HCT116 (cell line): ENCODE measurements at regions not wholly inside any gene's neighbourhood (a gene's known extent, or its start where the extent isn't known, plus 50 kb on each side); places are given as distances from the start of the nearest gene placed in this dataset.

Source experiments
- ATAC-seq: fragments of 200-7000 bp; cut with Tn5 transposase; 2 replicates; pipeline ENCODE4 v1.9.1; 2020; ENCODE audit warnings: mild to moderate bottlenecking, moderate library complexity
- BruUV-seq: library from RNA; stranded (reverse); fragments of 400-500 nt; replicated peaks from 2 replicates; lab custom pipeline; 2021; lab: Mats Ljungman, UMichigan
- CTCF ChIA-PET: fragments of 300-600 bp; sonication (Branson Sonifier 250); formaldehyde crosslinking; loops from one replicate; lab custom pipeline; 2021; ENCODE audit warnings: antibody characterized with exemption; lab: Charles Lee
- POLR2A ChIA-PET: fragments of 300-600, 350-600 bp; sonication (Branson Sonifier 250); formaldehyde crosslinking; loops from one replicate; lab custom pipeline; 2021; ENCODE audit warnings: antibody characterized with exemption; lab: Charles Lee
- RAD21 ChIA-PET, 2 experiments: fragments of 300-600 bp; sonication (Branson Sonifier 250); formaldehyde crosslinking; loops; one replicate each; lab custom pipeline; 2023; ENCODE audit warnings: low total read pairs in 2 of 2; ENCODE audit not compliant: uncharacterized antibody in 2 of 2, unreplicated experiment in 2 of 2, low non-redundant PET in 1 of 2; lab: Charles Lee
- DNase-seq: peaks from one replicate; pipeline ENCODE4 v3.0.0-alpha.2; 2010; ENCODE audit warnings: low read depth, low spot score
- H2AFZ ChIP-seq: fragments of 200-600 bp; shearing (Covaris generic), sonication (generic); 2 replicates; pipeline ENCODE4 v1.6.1; 2017; ENCODE audit warnings: low read depth, mixed run types, mixed read lengths, antibody characterized with exemption, low read length; ENCODE audit not compliant: poor library complexity, severe bottlenecking
- H3K27ac ChIP-seq: 2 replicates; pipeline ENCODE4 v1.5.1; 2012; ENCODE audit warnings: low read depth, low read length
- H3K27me3 ChIP-seq: fragments of 200-600 bp; sonication (generic); 2 replicates; pipeline ENCODE4 v1.6.1; 2016; ENCODE audit warnings: mixed run types, low read length, mixed read lengths; ENCODE audit not compliant: insufficient read depth
- H3K36me3 ChIP-seq, 2 experiments: fragments of 200-500 bp in 1 of 2; fragments of 200-600 bp in 1 of 2; sonication (Bioruptor generic) in 1 of 2; sonication (generic) in 1 of 2; 2 replicates each; pipeline versions ENCODE4 v1.5.1 to v1.6.1; 2014 to 2016; ENCODE audit warnings: low read length in 2 of 2, inconsistent platforms in 1 of 2, mixed read lengths in 1 of 2, mixed run types in 1 of 2; ENCODE audit not compliant: insufficient read depth in 2 of 2, control insufficient read depth in 1 of 2
- H3K4me1 ChIP-seq, 2 experiments: fragments of 200-600 bp in 1 of 2; sonication (generic) in 1 of 2; 2 replicates each; pipeline versions ENCODE4 v1.5.1 to v1.6.1; 2012 to 2017; ENCODE audit warnings: low read length in 2 of 2, inconsistent platforms in 1 of 2, mild to moderate bottlenecking in 1 of 2, mixed read lengths in 1 of 2, mixed run types in 1 of 2, moderate library complexity in 1 of 2; ENCODE audit not compliant: insufficient read depth in 2 of 2, control insufficient read depth in 1 of 2
- H3K4me2 ChIP-seq: fragments of 200-600 bp; sonication (generic); 2 replicates; pipeline ENCODE4 v1.6.1; 2017; ENCODE audit warnings: mixed run types, low read length, mixed read lengths
- H3K4me3 ChIP-seq, 2 experiments: fragments of 200-600 bp in 1 of 2; sonication (generic) in 1 of 2; replicated peaks in 1 of 2; 2 replicates each; pipeline ENCODE4 v1.5.1; 2011 to 2016; ENCODE audit warnings: low read length in 2 of 2, control low read depth in 1 of 2, low read depth in 1 of 2, mild to moderate bottlenecking in 1 of 2, mixed read lengths in 1 of 2, mixed run types in 1 of 2
- H3K79me2 ChIP-seq: fragments of 200-600 bp; sonication (generic); 2 replicates; pipeline ENCODE4 v1.6.1; 2017; ENCODE audit warnings: mild to moderate bottlenecking, mixed run types, low read length, moderate library complexity, mixed read lengths; ENCODE audit not compliant: insufficient read depth
- H3K9ac ChIP-seq: fragments of 200-600 bp; sonication (generic); 2 replicates; pipeline ENCODE4 v1.6.1; 2016; ENCODE audit warnings: low read length, mixed read lengths
- H3K9me2 ChIP-seq: fragments of 200-600 bp; sonication (generic), shearing (Covaris generic); 2 replicates; pipeline ENCODE4 v1.6.1; 2017; ENCODE audit warnings: mixed run types, mild to moderate bottlenecking, moderate library complexity; ENCODE audit not compliant: insufficient read depth
- H3K9me3 ChIP-seq, 2 experiments: fragments of 200-500 bp in 1 of 2; fragments of 200-600 bp in 1 of 2; sonication (Bioruptor generic) in 1 of 2; sonication (generic) in 1 of 2; 2 replicates each; pipeline ENCODE4 v1.6.1; 2014 to 2017; ENCODE audit warnings: low read length in 2 of 2, mixed read lengths in 2 of 2, inconsistent platforms in 1 of 2, low read depth in 1 of 2, mild to moderate bottlenecking in 1 of 2, mixed run types in 1 of 2, moderate library complexity in 1 of 2; ENCODE audit not compliant: control insufficient read depth in 1 of 2, insufficient read depth in 1 of 2
- H4K20me1 ChIP-seq: fragments of 200-600 bp; sonication (generic), shearing (Covaris generic); 2 replicates; pipeline ENCODE4 v1.6.1; 2017; ENCODE audit warnings: mixed run types, mild to moderate bottlenecking, moderate library complexity; ENCODE audit not compliant: insufficient read depth
- CEBPB ChIP-seq: IDR thresholded peaks from 2 replicates; pipeline ENCODE4 v1.6.1; 2012; ENCODE audit warnings: low read depth
- EGR1 ChIP-seq: IDR thresholded peaks from 2 replicates; pipeline ENCODE4 v1.6.1; 2012; ENCODE audit warnings: low read depth
- ELF1 ChIP-seq: IDR thresholded peaks from 2 replicates; pipeline ENCODE4 v1.6.1; 2012; ENCODE audit warnings: low read depth, borderline replicate concordance
- EZH2 ChIP-seq: fragments of 200-600 bp; sonication (generic); IDR thresholded peaks from 2 replicates; pipeline ENCODE4 v1.6.1; 2017; ENCODE audit warnings: antibody characterized with exemption, mixed run types
- JUND ChIP-seq: IDR thresholded peaks from 2 replicates; pipeline ENCODE4 v1.6.1; 2012
- MAX ChIP-seq: IDR thresholded peaks from 2 replicates; pipeline ENCODE4 v1.6.1; 2012
- POLR2AphosphoS5 ChIP-seq: IDR thresholded peaks from 2 replicates; pipeline ENCODE4 v1.6.1; 2011; ENCODE audit warnings: mild to moderate bottlenecking, low read depth, low read length, moderate library complexity
- RAD21 ChIP-seq: IDR thresholded peaks from 2 replicates; pipeline ENCODE4 v1.6.1; 2012; ENCODE audit warnings: low read depth, mild to moderate bottlenecking
- REST ChIP-seq: IDR thresholded peaks from 2 replicates; pipeline ENCODE4 v1.6.1; 2012; ENCODE audit warnings: low read depth
- SP1 ChIP-seq: IDR thresholded peaks from 2 replicates; pipeline ENCODE4 v1.6.1; 2012; ENCODE audit warnings: low read depth
- SRF ChIP-seq: IDR thresholded peaks from 2 replicates; pipeline ENCODE4 v1.6.1; 2012; ENCODE audit warnings: low read depth
- ZNF274 ChIP-seq: fragments of 200-500 bp; sonication (Bioruptor generic); IDR thresholded peaks from 2 replicates; pipeline ENCODE4 v1.6.1; 2014; ENCODE audit warnings: mild to moderate bottlenecking, low read depth, low read length, inconsistent platforms
- intact Hi-C: fragments of 100-400 bp; cut with micrococcal nuclease; formaldehyde crosslinking; loops from 2 replicates; pipeline ENCODE4 v1.10.0; 2022
- TF ChIP-seq, protein P1 (sequence below), 3 experiments: fragments of 200-600 bp in 1 of 3; sonication (generic) in 1 of 3; IDR thresholded peaks in 2 of 3; conservative IDR thresholded peaks in 1 of 3; 2 replicates each; pipeline ENCODE4 v1.5.1; 2012 to 2017; ENCODE audit warnings: low read depth in 2 of 3, low read length in 2 of 3, antibody characterized with exemption in 1 of 3, borderline replicate concordance in 1 of 3, control low read depth in 1 of 3, mild to moderate bottlenecking in 1 of 3, mixed read lengths in 1 of 3, mixed run types in 1 of 3, moderate library complexity in 1 of 3; ENCODE audit not compliant: insufficient read depth in 1 of 3

DNA sequence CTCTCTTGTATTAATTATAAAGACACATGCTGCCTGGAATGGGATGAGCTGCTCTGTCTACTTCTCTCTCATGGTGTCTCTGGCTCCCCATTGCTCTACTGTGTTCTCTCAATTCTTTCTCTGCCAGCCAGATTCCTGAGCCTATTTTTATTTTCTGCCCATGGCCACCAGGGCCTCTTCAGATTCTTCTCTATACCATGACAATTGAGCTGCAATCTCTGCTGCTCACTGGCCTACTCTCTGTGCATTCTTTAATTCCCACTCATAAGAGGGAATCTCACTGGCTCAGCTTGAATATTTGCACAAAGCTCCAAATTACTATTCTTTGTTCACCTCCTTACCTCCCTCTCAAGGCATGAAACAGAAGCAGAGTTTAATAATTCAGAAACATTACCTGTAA is 161.4 kb upstream of the GULP1 start:
- CTCF ChIA-PET = no interaction called here
- Histone ChIP-seq H3K27ac (no peak overlapping the region), H3K9me3 (no peaks in the 10 kb centered on the region), H3K4me1 (no peaks in the 10 kb centered on the region), H3K9ac (no peak overlapping the region), H4K20me1 (no peaks in the 10 kb centered on the region), H2AFZ (no peak overlapping the region), H3K36me3 (no peaks in the 10 kb centered on the region), H3K9me2 (no peaks in the 10 kb centered on the region), H3K79me2 (no peaks in the 10 kb centered on the region), H3K4me2 (no peak overlapping the region), H3K4me3 (no peak overlapping the region), H3K27me3 (no peaks in the 10 kb centered on the region)
- no peak for DNase-seq
- intact Hi-C loops = no loop called here
- POLR2A ChIA-PET = no interaction called here
- ATAC-seq = no peak
- RAD21 ChIA-PET = no interaction called here
- TF ChIP-seq SP1 (no peak), EZH2 (no peak), SRF (no peak), RAD21 (no peak), MAX (no peak), POLR2AphosphoS5 (no peak), ELF1 (no peak), JUND (no peak)
- TF ChIP-seq, protein P1, sequence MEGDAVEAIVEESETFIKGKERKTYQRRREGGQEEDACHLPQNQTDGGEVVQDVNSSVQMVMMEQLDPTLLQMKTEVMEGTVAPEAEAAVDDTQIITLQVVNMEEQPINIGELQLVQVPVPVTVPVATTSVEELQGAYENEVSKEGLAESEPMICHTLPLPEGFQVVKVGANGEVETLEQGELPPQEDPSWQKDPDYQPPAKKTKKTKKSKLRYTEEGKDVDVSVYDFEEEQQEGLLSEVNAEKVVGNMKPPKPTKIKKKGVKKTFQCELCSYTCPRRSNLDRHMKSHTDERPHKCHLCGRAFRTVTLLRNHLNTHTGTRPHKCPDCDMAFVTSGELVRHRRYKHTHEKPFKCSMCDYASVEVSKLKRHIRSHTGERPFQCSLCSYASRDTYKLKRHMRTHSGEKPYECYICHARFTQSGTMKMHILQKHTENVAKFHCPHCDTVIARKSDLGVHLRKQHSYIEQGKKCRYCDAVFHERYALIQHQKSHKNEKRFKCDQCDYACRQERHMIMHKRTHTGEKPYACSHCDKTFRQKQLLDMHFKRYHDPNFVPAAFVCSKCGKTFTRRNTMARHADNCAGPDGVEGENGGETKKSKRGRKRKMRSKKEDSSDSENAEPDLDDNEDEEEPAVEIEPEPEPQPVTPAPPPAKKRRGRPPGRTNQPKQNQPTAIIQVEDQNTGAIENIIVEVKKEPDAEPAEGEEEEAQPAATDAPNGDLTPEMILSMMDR (IDR thresholded peaks at IDR 0.05 in 2 of 3, conservative IDR thresholded peaks at IDR 0.05 in 1 of 3; ENCODE audit: borderline replicate concordance in 1 of 3, insufficient read depth in 1 of 3, low read depth in 2 of 3, low read length in 2 of 3) = no peak
- no TSS peak for BruUV-seq

DNA sequence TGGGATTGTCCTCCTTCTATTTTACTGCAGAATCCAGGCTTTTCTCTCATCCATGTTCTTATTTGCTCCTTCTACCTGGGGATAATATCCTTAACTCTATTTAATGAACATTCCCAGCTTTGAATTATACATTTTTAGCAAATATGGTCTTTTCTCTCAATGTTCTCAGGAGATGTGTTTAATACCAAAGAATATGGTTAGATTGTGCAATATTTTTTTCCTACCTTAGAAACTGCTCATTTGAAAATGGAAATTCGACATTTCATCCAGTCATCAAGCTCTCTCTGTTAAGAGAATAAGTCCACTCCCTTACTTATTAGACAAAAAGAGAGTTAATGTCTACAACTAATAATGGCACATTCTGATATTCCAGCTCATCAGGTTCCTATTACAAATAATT is 160.4 kb upstream of the GULP1 start:
- no peaks in the 10 kb centered on the region for H3K36me3 ChIP-seq
- H4K20me1 ChIP-seq = no peaks in the 10 kb centered on the region
- H3K4me3 ChIP-seq = no peak overlapping the region
- H3K4me2 ChIP-seq = no peak overlapping the region
- no TSS peak for BruUV-seq
- ChIA-PET RAD21 (no interaction called here), CTCF (no interaction called here), POLR2A (no interaction called here)
- intact Hi-C loops = no loop called here
- no peaks in the 10 kb centered on the region for H3K79me2 ChIP-seq
- H3K9ac ChIP-seq = no peak overlapping the region
- H3K9me2 ChIP-seq = no peaks in the 10 kb centered on the region
- H3K9me3 ChIP-seq = no peaks in the 10 kb centered on the region
- no peak overlapping the region for H2AFZ ChIP-seq
- ATAC-seq = no peak
- H3K27ac ChIP-seq = no peak overlapping the region
- H3K27me3 ChIP-seq = no peaks in the 10 kb centered on the region
- DNase-seq = no peak
- H3K4me1 ChIP-seq = no peaks in the 10 kb centered on the region
- TF ChIP-seq JUND (no peak), EZH2 (no peak), REST (no peak), EGR1 (no peak), ZNF274 (no peak), RAD21 (no peak), CEBPB (no peak)
- TF ChIP-seq, protein P1 (IDR thresholded peaks at IDR 0.05 in 2 of 3, conservative IDR thresholded peaks at IDR 0.05 in 1 of 3; ENCODE audit: borderline replicate concordance in 1 of 3, insufficient read depth in 1 of 3, low read depth in 2 of 3, low read length in 2 of 3) = no peak
